ENCODE measurements at regions not wholly inside any gene's neighbourhood (a gene's known extent, or its start where the extent isn't known, plus 50 kb on each side); places are given as distances from the start of the nearest gene placed in this dataset.

DNA sequence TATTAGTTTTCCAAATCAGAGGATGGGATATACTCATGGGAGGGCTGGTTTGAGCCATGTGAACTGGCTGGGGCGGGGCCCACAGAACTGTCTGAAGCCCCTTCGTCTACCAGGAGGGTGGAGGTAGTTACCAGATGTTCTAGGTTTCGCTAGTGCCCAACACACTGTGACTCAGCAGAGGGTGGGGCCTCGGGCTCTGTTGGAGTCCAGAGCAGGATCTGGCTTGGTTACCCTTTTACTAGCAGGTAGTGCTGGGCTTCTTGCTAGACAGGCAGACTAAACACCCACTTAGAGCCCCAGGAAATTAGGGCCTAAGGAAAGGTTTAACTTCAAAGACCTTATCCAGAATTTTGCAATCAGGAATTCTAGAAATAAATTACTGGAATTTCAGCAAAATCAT lies 56.2 kb upstream of the CHRDL1 start:
- no peak for DNase-seq

DNA sequence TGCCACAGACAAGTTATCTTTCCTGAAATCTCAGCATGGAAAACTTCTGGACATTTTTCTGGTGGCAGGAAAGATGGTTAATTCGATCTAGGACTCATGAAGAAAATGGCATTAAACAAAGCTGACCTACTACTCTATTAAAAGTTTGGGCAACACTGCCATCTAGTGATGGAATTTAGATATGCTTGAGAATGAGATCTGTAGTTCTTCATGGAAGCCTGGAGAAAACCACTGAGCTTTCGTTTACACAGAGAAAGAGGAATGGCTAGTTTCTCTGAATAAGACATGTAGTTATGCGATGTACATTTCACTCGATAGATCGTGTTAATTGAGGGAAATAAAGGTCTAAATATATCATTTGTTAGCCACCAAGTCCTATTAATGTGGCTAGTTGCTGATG lies 51.7 kb upstream of the CHRDL1 start:
- no peak for DNase-seq

- DNase-seq, result no peak
Observed at GRCh38 chrX:110846071-110846470, 50.5 kb upstream of the CHRDL1 start.
